Suppressor macrophage (primary cell): ENCODE measurements at regions not wholly inside any gene's neighbourhood (a gene's known extent, or its start where the extent isn't known, plus 50 kb on each side); places are given as distances from the start of the nearest gene placed in this dataset.

Experiments
- DNase-seq, 4 experiments: peaks; one replicate each; pipeline ENCODE4 v3.0.0-alpha.2; 2020 to 2022

- DNase-seq, result peak; percentile 49 to 83 (median 72)
Observed at GRCh38 chr15:70505411-70505919, 257.9 kb downstream of the UACA start.

- DNase-seq, result no peak
Observed at GRCh38 chr15:70504988-70505387, 258.4 kb downstream of the UACA start.

GRCh38 chr15:70504299-70504951 is 258.9 kb downstream of the UACA start:
- DNase-seq, result peak; percentile 90 to 96 (median 95)

GRCh38 chr15:70503798-70504298 is 259.5 kb downstream of the UACA start:
- no peak for DNase-seq

- no peak for DNase-seq
Observed at GRCh38 chr15:70503073-70503745, 260.1 kb downstream of the UACA start.

GRCh38 chr15:70502529-70502928 is 260.8 kb downstream of the UACA start:
- DNase-seq, result no peak

GRCh38 chr15:70501849-70502248 is 261.5 kb downstream of the UACA start:
- DNase-seq, result no peak

- DNase-seq, result no peak
Observed at GRCh38 chr15:70501121-70501727, 262.1 kb downstream of the UACA start.

- no peak for DNase-seq
Observed at GRCh38 chr15:70499791-70500190, 263.6 kb downstream of the UACA start.

GRCh38 chr15:70498096-70498626 is 265.2 kb downstream of the UACA start:
- DNase-seq, result no peak

- no peak for DNase-seq
Observed at GRCh38 chr15:70497661-70498060, 265.7 kb downstream of the UACA start.

- no peak for DNase-seq
Observed at GRCh38 chr15:70495991-70496599, 267.3 kb downstream of the UACA start.

GRCh38 chr15:70494852-70495571 is 268.3 kb downstream of the UACA start:
- peak; percentile 44 to 68 (median 52) for DNase-seq

GRCh38 chr15:70494517-70494851 is 268.9 kb downstream of the UACA start:
- DNase-seq, result no peak

GRCh38 chr15:70493787-70494516 is 269.4 kb downstream of the UACA start:
- DNase-seq, result no peak

- DNase-seq, result no peak
Observed at GRCh38 chr15:70493376-70493775, 270.0 kb downstream of the UACA start.

GRCh38 chr15:70492240-70493177 is 270.8 kb downstream of the UACA start:
- DNase-seq, result peak; percentile 88 to 95 (median 91)

- no peak for DNase-seq
Observed at GRCh38 chr15:70491641-70492040, 271.7 kb downstream of the UACA start.

- peak in 3 of 4 experiments; percentile 47 to 59 (median 58) for DNase-seq
Observed at GRCh38 chr15:70491201-70491621, 272.1 kb downstream of the UACA start.

- no peak for DNase-seq
Observed at GRCh38 chr15:70490838-70491155, 272.6 kb downstream of the UACA start.
